ENCODE measurements at regions not wholly inside any gene's neighbourhood (a gene's known extent, or its start where the extent isn't known, plus 50 kb on each side); places are given as distances from the start of the nearest gene placed in this dataset.

DNA sequence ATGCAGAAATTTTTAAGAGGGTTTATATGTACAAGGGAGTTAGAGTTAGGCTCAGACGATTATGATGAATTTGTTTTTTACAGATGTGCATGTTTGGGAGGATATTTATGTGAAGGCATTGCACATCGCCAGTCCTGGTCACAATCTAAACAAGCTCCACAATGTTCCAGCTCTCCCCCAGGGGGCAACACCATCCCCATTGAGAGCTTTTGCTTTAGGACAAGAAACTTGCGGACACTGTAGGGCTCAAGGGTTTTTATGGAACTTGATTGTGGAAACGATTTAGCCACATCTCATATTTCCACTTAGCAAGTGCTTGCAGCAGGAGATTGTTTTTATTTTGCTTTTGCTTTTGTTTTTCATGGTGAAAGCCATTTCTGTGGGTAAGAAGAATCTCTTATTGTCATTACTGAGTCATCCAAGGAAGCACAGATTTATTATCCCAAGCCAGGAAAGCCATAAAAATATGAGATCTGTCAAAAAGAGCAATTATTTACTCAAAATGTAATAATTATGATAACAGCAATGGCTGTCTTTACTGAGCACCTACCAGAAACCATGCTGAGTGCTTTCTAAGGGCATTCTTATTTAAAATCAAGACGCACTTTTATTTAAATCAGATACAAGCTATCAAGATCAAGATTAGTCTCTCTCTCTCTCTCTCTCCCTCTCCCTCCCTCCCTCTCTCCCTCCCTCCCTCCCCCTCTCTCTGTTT lies 276.7 kb upstream of the SRRM4 start:
- no peak overlapping the region for H2BK20ac ChIP-seq (ENCODE audit: low read length)
- no peaks in the 10 kb centered on the region; a peak in 1 of 7 replicates for H3K27me3 ChIP-seq (replicated peaks in 1 of 4; ENCODE audit: control insufficient read depth in 3 of 4, extremely low read depth in 1 of 4, insufficient read depth in 3 of 4, low read length in 3 of 4)
- no peaks in the 10 kb centered on the region for H3K36me3 ChIP-seq (ENCODE audit: control insufficient read depth in 2 of 4, insufficient read depth in 4 of 4, low read length in 3 of 4)
- H3K4me1 ChIP-seq (replicated peaks in 1 of 4; ENCODE audit: control insufficient read depth in 3 of 4, insufficient read depth in 4 of 4, low read length in 3 of 4) = peaks cover 0 to 2% (median 1%) of the 10 kb centered on the region in 4 experiments; a peak in 3 of 7 replicates
- no peak overlapping the region for H3K4me2 ChIP-seq (ENCODE audit: insufficient read depth in 1 of 2, low read depth in 2 of 2, low read length in 2 of 2)
- no peak overlapping the region for H2BK15ac ChIP-seq (ENCODE audit: low read length)
- no peak overlapping the region for H4K91ac ChIP-seq (replicated peaks; ENCODE audit: insufficient read length, low read length)
- no peak overlapping the region for H3K4ac ChIP-seq (replicated peaks; ENCODE audit: insufficient read length, low read depth, low read length)
- H4K20me1 ChIP-seq (replicated peaks in 1 of 2; ENCODE audit: control insufficient read depth in 1 of 2, insufficient read depth in 2 of 2, low read length in 2 of 2) = no peaks in the 10 kb centered on the region
- DNase-seq (ENCODE audit: low read depth in 1 of 2, low spot score in 2 of 2) = no peak
- peaks cover 4 to 6% of the 10 kb centered on the region in 2 experiments; a peak in 2 of 4 replicates for H3K9me3 ChIP-seq (ENCODE audit: insufficient read depth in 2 of 2, low read depth in 1 of 2, low read length in 1 of 2)
- H3K23me2 ChIP-seq (ENCODE audit: low read depth, low read length) = peaks cover 10% of the 10 kb centered on the region; the same call in 1 of the 2 replicates
- no peak overlapping the region for H2AFZ ChIP-seq (ENCODE audit: low read length)
- POLR2A ChIA-PET (ENCODE audit: partially characterized antibody) = no interaction called here
- 76% methylated on average over 5 of the region's 5 CpGs; no CpG with 5 or more reads in 1 of the 2 experiments for WGBS, 2 experiments (ENCODE audit: extremely low coverage in 1 of 2, insufficient coverage in 1 of 2, insufficient read length in 1 of 2, insufficient replicate concordance in 2 of 2, low coverage in 1 of 2, low lambda C conversion rate in 2 of 2, missing lambda C conversion rate in 1 of 2)
- H4K5ac ChIP-seq (ENCODE audit: insufficient read length, low read depth, low read length) = no peak overlapping the region
- no peak overlapping the region for H3K27ac ChIP-seq (ENCODE audit: low read depth, low read length)
- H3K14ac ChIP-seq (ENCODE audit: insufficient read length) = no peak overlapping the region
- CTCF ChIA-PET (ENCODE audit: partially characterized antibody) = interaction anchor here (0.9 to 3.7 kb wide), 16 partner anchors 10 to 740 kb away, joined by 3 to 35 read pairs (median 4); no protein-coding TSS in a partner anchor
- FAIRE-seq = no peak
- no peak overlapping the region for H3K23ac ChIP-seq (ENCODE audit: insufficient read length)
- H2BK120ac ChIP-seq (replicated peaks; ENCODE audit: low read depth, low read length) = no peak overlapping the region
- no peak overlapping the region for H3K9ac ChIP-seq (replicated peaks in 1 of 4; ENCODE audit: extremely low read depth in 1 of 4, low read depth in 3 of 4, low read length in 3 of 4)
- no peak overlapping the region for H3K4me3 ChIP-seq (ENCODE audit: extremely low read depth in 1 of 4, insufficient read depth in 2 of 4, low read depth in 3 of 4, low read length in 4 of 4)
- no peaks in the 10 kb centered on the region for H3K79me1 ChIP-seq (ENCODE audit: low read depth, low read length)
- H2BK12ac ChIP-seq (ENCODE audit: low read depth, low read length) = no peak overlapping the region
- no peak overlapping the region for H2BK5ac ChIP-seq (ENCODE audit: low read depth, low read length)
- H3K56ac ChIP-seq (replicated peaks; ENCODE audit: insufficient read length, low read depth, low read length) = no peak overlapping the region
- no peaks in the 10 kb centered on the region for H3K79me2 ChIP-seq (ENCODE audit: control insufficient read depth in 1 of 2, insufficient read depth in 2 of 2, low read length in 2 of 2)
- no peak overlapping the region for H4K8ac ChIP-seq (ENCODE audit: extremely low read depth, insufficient read depth, low read length)
- no peak overlapping the region for H3K18ac ChIP-seq (ENCODE audit: extremely low read depth, low read length)
- H2AK5ac ChIP-seq (ENCODE audit: low read depth, low read length) = no peak overlapping the region
